Activated CD8-positive, alpha-beta T cell treated with anti-CD3 and anti-CD28 coated beads, Interleukin-2, amount 10 ng/mL, durations not matched to agents 7 days and 5 days (primary cell): ENCODE measurements at regions not wholly inside any gene's neighbourhood (a gene's known extent, or its start where the extent isn't known, plus 50 kb on each side); places are given as distances from the start of the nearest gene placed in this dataset.

Source experiments
- ATAC-seq: fragments of 150-1000 bp; cut with Tn5 transposase; one replicate; pipeline ENCODE4 v1.10.0; 2021; ENCODE audit warnings: moderate library complexity
- CTCF ChIA-PET: fragments of 350-600 bp; sonication (Branson Sonifier 250); formaldehyde crosslinking; loops from one replicate; lab custom pipeline; 2021; ENCODE audit warnings: antibody characterized with exemption; lab: Charles Lee
- POLR2A ChIA-PET: fragments of 350-600 bp; sonication (Branson Sonifier 250); formaldehyde crosslinking; loops from one replicate; lab custom pipeline; 2021; ENCODE audit warnings: antibody characterized with exemption; lab: Charles Lee
- DNase-seq: peaks from one replicate; pipeline ENCODE4 v3.0.0-alpha.2; 2020
- H3K27ac Mint-ChIP-seq: one replicate; pipeline ENCODE4 v1.8.0; 2021; ENCODE audit warnings: mild to moderate bottlenecking, mixed read lengths
- H3K27me3 Mint-ChIP-seq: one replicate; pipeline ENCODE4 v1.8.0; 2021; ENCODE audit warnings: low read depth, mixed read lengths
- H3K36me3 Mint-ChIP-seq: one replicate; pipeline ENCODE4 v1.8.0; 2021; ENCODE audit warnings: low read depth, mixed read lengths
- H3K4me1 Mint-ChIP-seq: one replicate; pipeline ENCODE4 v1.8.0; 2021; ENCODE audit warnings: low read depth, mixed read lengths
- H3K4me3 Mint-ChIP-seq: one replicate; pipeline ENCODE4 v1.8.0; 2021; ENCODE audit warnings: mild to moderate bottlenecking, mixed read lengths
- H3K9me3 Mint-ChIP-seq: one replicate; pipeline ENCODE4 v1.8.0; 2022; ENCODE audit warnings: mixed read lengths; ENCODE audit not compliant: insufficient read depth

DNA sequence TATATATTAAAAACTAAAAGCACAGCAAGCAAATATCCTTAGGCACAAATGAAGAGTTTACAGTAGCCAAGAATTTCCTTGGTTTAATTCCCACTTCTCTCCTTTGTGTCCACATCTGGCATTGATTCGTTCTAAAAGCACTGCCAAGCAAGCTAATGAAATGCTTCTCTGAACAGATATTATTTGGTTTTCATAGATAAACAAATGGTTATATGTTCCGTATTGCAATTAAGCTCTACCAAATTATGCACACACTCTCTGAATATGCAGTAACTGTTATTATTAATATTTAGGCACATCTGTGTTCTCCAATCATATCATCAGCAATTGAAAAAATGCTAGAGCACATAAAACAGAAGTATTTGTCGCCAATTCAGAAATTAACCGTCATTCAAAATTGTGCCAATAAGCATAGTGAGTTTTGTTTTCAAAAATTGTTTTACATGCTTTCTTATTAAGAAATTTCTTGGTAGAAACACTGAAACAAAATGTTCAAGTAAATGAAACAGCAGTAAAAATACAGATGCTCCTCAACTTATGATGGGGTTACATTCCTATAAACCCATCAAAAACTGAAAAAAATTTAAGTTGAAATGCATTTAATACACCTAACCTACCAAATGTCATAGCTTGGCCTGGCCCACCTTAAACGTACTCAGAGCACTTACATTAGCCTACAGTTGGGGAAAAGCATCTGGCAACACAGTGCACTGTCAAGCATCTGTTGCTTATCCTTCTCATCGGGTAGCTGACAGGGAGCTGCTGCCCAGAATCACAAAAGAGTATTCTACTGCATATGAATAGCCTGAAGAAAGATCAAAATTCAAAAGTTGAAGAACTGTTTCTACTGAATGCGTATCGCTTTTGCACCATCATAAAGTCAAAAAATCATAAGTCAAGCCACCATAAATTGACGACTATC is 2134.7 kb downstream of the PCDH9 start:
- CTCF ChIA-PET: no interaction called here
- H3K36me3 Mint-ChIP-seq: no peaks in the 10 kb centered on the region
- POLR2A ChIA-PET: no interaction called here
- H3K4me3 Mint-ChIP-seq: no peak overlapping the region
- DNase-seq: no peak
- H3K9me3 Mint-ChIP-seq: peaks cover 4% of the 10 kb centered on the region
- no peaks in the 10 kb centered on the region for H3K27me3 Mint-ChIP-seq
- H3K27ac Mint-ChIP-seq: no peak overlapping the region
- H3K4me1 Mint-ChIP-seq: no peaks in the 10 kb centered on the region
- ATAC-seq: no peak

DNA sequence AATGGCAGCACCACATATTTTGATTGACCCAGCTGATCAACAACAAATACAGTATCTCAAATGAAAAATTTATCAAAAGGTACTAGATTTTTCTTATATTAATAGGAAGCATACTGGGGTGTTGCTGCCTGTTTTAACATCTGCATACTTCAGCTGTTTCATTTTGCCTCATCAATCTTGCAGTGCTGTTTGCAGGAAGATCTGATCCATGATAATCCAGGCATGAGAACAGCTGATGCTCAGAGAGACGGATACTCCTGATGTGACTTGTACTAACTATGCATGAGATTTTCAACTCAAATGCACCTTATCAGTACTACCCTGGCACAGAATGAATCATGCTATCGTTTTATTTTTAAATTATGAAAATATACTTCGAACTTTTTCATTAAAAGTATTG is 2136.8 kb downstream of the PCDH9 start:
- ChIA-PET CTCF (no interaction called here), POLR2A (no interaction called here)
- no peaks in the 10 kb centered on the region for H3K27me3 Mint-ChIP-seq
- no peak for ATAC-seq
- no peaks in the 10 kb centered on the region for H3K4me1 Mint-ChIP-seq
- no peak for DNase-seq
- H3K27ac Mint-ChIP-seq: no peak overlapping the region
- H3K36me3 Mint-ChIP-seq: no peaks in the 10 kb centered on the region
- H3K4me3 Mint-ChIP-seq: no peak overlapping the region
- H3K9me3 Mint-ChIP-seq: peaks cover 4% of the 10 kb centered on the region

DNA sequence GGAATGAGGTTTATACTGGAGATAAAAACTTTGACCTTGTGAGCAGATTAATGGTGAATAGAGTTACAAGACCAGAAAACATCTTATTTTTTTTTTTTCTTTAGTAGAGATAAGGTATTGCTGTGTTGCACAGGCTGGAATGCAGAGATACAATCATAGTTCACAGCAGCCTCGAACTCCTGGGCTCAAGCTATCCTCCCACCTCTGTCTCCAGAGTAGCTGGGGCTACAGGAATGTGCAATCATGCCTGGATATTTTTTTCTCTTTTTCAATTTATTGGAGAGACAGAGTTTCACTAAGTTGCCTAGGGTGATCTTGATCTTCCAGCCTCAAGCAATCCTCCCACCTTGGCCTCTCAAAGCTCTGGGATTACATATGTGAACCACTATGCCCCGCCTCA is 2139.1 kb downstream of the PCDH9 start:
- no peak overlapping the region for H3K27ac Mint-ChIP-seq

DNA sequence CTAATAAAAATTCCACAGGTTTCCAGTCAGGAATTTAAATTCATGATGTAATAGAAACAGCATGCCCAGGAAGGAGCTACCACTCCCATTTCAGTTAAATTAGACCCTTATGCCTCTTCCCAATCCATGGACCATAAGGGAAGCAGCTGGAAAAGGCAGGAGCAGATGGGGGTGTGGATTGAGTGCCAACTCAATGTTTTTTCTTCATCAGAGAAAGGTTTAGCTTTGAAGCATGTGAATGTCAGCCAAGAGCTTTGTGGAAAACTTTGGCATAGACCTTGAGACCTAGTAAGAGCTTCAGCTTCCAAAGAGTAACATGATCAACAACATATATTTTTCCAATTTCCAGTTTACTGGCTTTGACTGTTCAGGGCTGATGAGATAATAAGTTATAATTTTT is 2139.9 kb downstream of the PCDH9 start:
- H3K4me3 Mint-ChIP-seq: no peak overlapping the region
- H3K27ac Mint-ChIP-seq: no peak overlapping the region
- DNase-seq (no peak), ATAC-seq (no peak)
- H3K4me1 Mint-ChIP-seq: no peaks in the 10 kb centered on the region
- CTCF ChIA-PET: no interaction called here
- H3K9me3 Mint-ChIP-seq: no peaks in the 10 kb centered on the region
- H3K27me3 Mint-ChIP-seq: no peaks in the 10 kb centered on the region
- POLR2A ChIA-PET: no interaction called here
- no peaks in the 10 kb centered on the region for H3K36me3 Mint-ChIP-seq

More for the DNA sequence above, 2139.1 kb downstream of the PCDH9 start:
- ChIA-PET CTCF (no interaction called here), POLR2A (no interaction called here)
- no peak for DNase-seq
- H3K27me3 Mint-ChIP-seq: no peaks in the 10 kb centered on the region
- no peaks in the 10 kb centered on the region for H3K36me3 Mint-ChIP-seq
- no peak overlapping the region for H3K4me3 Mint-ChIP-seq
- H3K9me3 Mint-ChIP-seq: no peaks in the 10 kb centered on the region
- no peak for ATAC-seq
- H3K4me1 Mint-ChIP-seq: no peaks in the 10 kb centered on the region

DNA sequence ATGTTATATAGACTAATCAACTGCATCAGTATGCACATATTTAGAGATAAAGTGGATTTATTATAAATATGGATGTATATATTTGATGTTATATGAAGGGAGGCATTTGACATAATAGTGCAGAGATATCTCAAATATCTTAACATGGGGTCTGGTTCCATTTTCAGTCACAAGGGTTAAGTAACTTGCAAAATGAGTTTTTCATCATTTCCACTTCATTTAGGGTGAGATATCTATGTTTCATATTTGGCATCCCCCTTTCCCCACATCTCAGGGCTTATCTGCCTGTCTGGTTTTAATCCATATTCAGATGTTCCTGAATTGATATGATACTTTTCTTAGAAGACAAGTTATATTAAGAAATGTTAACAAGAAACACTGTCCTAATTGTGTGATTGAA is 2141.2 kb downstream of the PCDH9 start:
- H3K36me3 Mint-ChIP-seq: no peaks in the 10 kb centered on the region
- H3K27me3 Mint-ChIP-seq: no peaks in the 10 kb centered on the region
- DNase-seq: no peak
- POLR2A ChIA-PET: no interaction called here
- no peak overlapping the region for H3K27ac Mint-ChIP-seq
- CTCF ChIA-PET: no interaction called here
- H3K9me3 Mint-ChIP-seq: no peaks in the 10 kb centered on the region
- no peaks in the 10 kb centered on the region for H3K4me1 Mint-ChIP-seq
- no peak for ATAC-seq
- H3K4me3 Mint-ChIP-seq: no peak overlapping the region

DNA sequence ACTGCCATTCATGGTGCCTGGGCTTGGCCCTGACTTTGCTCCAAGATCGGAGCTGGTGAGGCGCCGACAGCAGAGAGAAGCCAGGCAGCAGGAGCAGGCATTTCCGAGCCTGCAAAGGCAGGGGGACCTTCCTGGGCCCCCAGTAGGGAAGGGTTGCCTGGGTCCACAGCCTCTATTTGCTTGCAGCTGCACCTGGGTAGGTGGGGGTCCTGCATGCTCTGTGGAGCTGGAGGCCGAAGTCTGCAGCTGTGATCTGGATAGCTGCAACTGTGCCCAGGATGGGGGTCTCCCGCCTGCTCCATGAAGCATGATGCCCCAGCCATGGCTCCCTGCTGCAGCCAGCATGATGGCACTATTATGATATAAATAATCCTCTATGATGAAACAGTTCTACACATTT is 2144.2 kb downstream of the PCDH9 start:
- H3K27ac Mint-ChIP-seq: no peak overlapping the region
- ChIA-PET POLR2A (no interaction called here), CTCF (no interaction called here)
- no peak overlapping the region for H3K4me3 Mint-ChIP-seq
- no peak for DNase-seq
- no peaks in the 10 kb centered on the region for H3K36me3 Mint-ChIP-seq
- ATAC-seq: no peak
- no peaks in the 10 kb centered on the region for H3K4me1 Mint-ChIP-seq
- H3K27me3 Mint-ChIP-seq: no peaks in the 10 kb centered on the region
- H3K9me3 Mint-ChIP-seq: no peaks in the 10 kb centered on the region

DNA sequence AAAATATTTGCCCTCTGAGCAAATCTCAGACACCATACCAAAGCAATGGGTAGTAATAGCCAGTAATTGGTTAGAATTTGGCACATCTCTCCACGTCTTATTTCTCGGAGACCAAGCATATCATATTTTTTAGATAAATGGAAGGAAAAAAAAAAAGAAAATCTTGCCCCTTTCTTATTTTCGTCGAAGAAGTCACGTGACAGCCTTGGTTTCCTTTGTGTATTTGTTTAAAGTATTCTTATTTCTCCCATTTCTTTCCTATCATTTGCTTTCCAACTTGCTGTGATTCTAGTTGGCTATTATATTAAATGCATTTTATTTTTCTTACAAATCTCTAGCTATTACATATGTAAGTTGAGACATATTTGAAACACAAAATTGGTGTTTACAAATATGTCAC is 2155.9 kb downstream of the PCDH9 start:
- no peaks in the 10 kb centered on the region for H3K27me3 Mint-ChIP-seq
- H3K9me3 Mint-ChIP-seq: peaks cover 12% of the 10 kb centered on the region
- H3K4me3 Mint-ChIP-seq: no peak overlapping the region
- ATAC-seq: no peak
- POLR2A ChIA-PET: no interaction called here
- no peaks in the 10 kb centered on the region for H3K36me3 Mint-ChIP-seq
- CTCF ChIA-PET: no interaction called here
- no peak for DNase-seq
- H3K4me1 Mint-ChIP-seq: no peaks in the 10 kb centered on the region
- H3K27ac Mint-ChIP-seq: no peak overlapping the region

DNA sequence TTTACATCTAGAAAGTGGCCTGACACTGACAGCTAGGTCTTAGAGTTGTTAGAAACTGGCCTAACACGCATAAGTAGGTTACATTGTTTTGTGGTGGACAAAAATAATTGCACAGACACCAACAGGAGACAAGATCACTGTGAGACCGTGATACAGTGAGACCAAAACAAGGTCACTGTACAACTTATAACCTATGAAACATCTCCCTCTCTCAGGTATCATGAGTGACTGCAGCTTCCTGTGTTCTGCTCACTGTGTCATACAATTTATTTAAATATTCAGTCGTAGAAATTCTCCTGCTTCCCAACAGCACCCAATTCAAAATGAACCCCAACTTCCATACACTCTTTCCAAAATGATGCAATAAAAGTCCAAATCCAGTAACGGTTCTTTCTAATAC is 2165.2 kb downstream of the PCDH9 start:
- H3K9me3 Mint-ChIP-seq: peaks cover 29% of the 10 kb centered on the region
- H3K27me3 Mint-ChIP-seq: no peaks in the 10 kb centered on the region
- H3K27ac Mint-ChIP-seq: no peak overlapping the region
- ChIA-PET POLR2A (no interaction called here), CTCF (no interaction called here)
- H3K4me3 Mint-ChIP-seq: no peak overlapping the region
- H3K4me1 Mint-ChIP-seq: no peaks in the 10 kb centered on the region
- no peaks in the 10 kb centered on the region for H3K36me3 Mint-ChIP-seq
- DNase-seq: no peak
- ATAC-seq: no peak

DNA sequence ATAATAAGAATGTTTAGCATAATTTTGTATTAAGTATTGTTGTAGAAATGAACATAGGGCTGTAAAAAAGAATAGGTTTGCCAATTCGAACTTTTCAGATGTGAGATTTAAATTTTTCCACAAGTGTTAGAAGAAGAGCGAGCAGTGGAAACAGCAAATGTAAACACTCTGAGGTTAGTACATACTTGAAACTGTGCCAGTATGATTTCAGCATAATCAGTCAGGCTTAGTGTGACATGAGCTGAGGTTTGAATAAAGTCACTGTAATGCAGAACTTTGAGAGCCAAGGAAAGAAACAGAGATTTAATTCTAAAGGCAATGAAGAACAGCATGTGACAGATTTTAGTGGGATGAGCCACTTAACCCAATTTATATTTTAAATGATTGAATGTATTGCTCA is 2166.4 kb downstream of the PCDH9 start:
- H3K36me3 Mint-ChIP-seq: no peaks in the 10 kb centered on the region
- ChIA-PET POLR2A (no interaction called here), CTCF (no interaction called here)
- DNase-seq (no peak), ATAC-seq (no peak)
- no peak overlapping the region for H3K27ac Mint-ChIP-seq
- H3K4me1 Mint-ChIP-seq: no peaks in the 10 kb centered on the region
- H3K4me3 Mint-ChIP-seq: no peak overlapping the region
- H3K9me3 Mint-ChIP-seq: peaks cover 22% of the 10 kb centered on the region
- no peaks in the 10 kb centered on the region for H3K27me3 Mint-ChIP-seq

DNA sequence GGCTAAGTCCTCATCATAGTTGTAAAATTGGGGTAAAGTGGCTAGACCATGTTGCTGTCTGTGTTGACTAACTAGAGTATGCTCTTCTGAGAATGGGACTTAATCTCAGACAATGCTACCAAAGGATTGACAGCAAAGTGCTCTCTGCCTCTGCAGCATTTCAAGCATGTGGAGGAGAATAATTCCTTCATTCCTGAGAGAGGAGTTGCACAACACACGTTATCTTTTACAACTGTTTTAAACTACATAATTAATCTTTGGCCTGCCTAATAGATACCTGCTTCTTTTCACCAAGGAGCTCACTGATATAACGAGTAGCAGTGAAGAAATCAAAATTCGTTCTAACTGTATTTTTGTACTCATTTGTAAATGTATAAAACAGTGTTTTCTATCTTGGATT is 2172.2 kb downstream of the PCDH9 start:
- no peak for DNase-seq
- CTCF ChIA-PET: no interaction called here
- no peak overlapping the region for H3K27ac Mint-ChIP-seq
- no peaks in the 10 kb centered on the region for H3K27me3 Mint-ChIP-seq
- no peaks in the 10 kb centered on the region for H3K4me1 Mint-ChIP-seq
- H3K4me3 Mint-ChIP-seq: no peak overlapping the region
- POLR2A ChIA-PET: no interaction called here
- no peaks in the 10 kb centered on the region for H3K36me3 Mint-ChIP-seq
- peaks cover 21% of the 10 kb centered on the region for H3K9me3 Mint-ChIP-seq
- no peak for ATAC-seq

DNA sequence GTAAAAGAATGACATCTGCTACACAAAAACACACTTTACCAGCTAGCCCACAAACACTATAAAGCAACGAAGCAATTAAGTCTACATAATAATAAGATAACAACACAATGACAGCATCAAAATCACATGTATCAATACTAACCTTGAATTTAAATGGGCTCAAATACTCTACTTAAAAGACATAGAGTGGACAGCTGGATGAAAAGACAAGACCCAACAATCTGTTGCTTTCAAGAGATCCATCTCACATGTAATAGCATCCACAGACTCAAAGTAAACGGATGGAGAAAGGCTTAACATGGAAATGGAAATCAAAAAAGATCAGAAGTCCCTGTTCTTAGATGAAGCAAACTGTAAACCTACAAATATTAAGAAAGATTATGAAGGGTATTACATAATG is 2175.9 kb downstream of the PCDH9 start:
- no peaks in the 10 kb centered on the region for H3K36me3 Mint-ChIP-seq
- DNase-seq: no peak
- CTCF ChIA-PET: no interaction called here
- ATAC-seq: no peak
- peaks cover 15% of the 10 kb centered on the region for H3K9me3 Mint-ChIP-seq
- POLR2A ChIA-PET: no interaction called here
- no peaks in the 10 kb centered on the region for H3K4me1 Mint-ChIP-seq
- no peaks in the 10 kb centered on the region for H3K27me3 Mint-ChIP-seq
- no peak overlapping the region for H3K4me3 Mint-ChIP-seq
- no peak overlapping the region for H3K27ac Mint-ChIP-seq

DNA sequence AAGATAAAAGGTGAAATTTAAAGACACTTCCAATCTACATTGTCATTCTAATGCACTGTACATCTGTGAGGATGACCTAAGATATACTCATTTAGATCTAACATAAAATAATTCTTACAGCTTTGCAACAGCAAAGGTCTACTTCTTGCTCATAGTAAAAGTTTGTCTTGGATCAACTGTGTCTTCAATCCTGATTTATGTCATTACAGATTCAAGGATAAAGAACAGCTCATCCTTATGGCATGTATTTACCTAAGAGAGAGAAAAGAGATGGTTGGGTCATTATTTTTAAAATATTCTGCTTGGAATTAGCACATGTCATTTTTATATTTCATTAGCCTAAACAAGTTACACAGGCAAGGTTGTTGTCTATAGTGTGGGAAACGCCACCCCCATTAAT is 2193.1 kb downstream of the PCDH9 start:
- Mint-ChIP-seq H3K36me3 (no peaks in the 10 kb centered on the region), H3K27ac (no peak overlapping the region), H3K4me3 (no peak overlapping the region), H3K4me1 (no peaks in the 10 kb centered on the region), H3K9me3 (peaks cover 30% of the 10 kb centered on the region), H3K27me3 (no peaks in the 10 kb centered on the region)
- CTCF ChIA-PET: no interaction called here
- ATAC-seq (no peak), DNase-seq (no peak)
- POLR2A ChIA-PET: no interaction called here

DNA sequence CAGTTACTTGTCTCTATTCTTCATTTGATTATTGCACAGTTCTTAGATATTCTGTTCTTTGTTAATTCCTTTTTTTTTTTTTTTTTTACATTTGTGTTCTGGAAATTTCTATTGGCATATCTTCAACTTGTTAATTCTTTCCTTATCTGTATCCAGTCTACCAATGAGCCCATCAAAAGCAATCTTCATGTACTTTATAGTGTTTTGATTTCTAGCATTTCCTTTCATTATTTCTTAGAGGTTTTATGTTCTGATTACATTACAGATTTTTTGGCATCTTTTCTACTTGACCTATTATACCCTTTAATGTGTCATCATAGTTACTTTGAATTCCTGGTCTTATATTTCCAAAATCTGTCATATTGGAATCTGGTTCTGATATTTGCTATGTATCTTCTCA is 2194.8 kb downstream of the PCDH9 start:
- DNase-seq (no peak), ATAC-seq (no peak)
- no peaks in the 10 kb centered on the region for H3K27me3 Mint-ChIP-seq
- H3K4me1 Mint-ChIP-seq: no peaks in the 10 kb centered on the region
- ChIA-PET CTCF (no interaction called here), POLR2A (no interaction called here)
- H3K9me3 Mint-ChIP-seq: peaks cover 34% of the 10 kb centered on the region
- H3K36me3 Mint-ChIP-seq: no peaks in the 10 kb centered on the region
- no peak overlapping the region for H3K4me3 Mint-ChIP-seq
- no peak overlapping the region for H3K27ac Mint-ChIP-seq
